NCI-H748 treated with DMSO at 0.1 percent for 48 hours (cell line): ENCODE measurements at regions not wholly inside any gene's neighbourhood (a gene's known extent, or its start where the extent isn't known, plus 50 kb on each side); places are given as distances from the start of the nearest gene placed in this dataset.

Experiments
- DNase-seq: peaks from one replicate; lab custom pipeline; 2025; lab: John Stamatoyannopoulos, UW

DNA sequence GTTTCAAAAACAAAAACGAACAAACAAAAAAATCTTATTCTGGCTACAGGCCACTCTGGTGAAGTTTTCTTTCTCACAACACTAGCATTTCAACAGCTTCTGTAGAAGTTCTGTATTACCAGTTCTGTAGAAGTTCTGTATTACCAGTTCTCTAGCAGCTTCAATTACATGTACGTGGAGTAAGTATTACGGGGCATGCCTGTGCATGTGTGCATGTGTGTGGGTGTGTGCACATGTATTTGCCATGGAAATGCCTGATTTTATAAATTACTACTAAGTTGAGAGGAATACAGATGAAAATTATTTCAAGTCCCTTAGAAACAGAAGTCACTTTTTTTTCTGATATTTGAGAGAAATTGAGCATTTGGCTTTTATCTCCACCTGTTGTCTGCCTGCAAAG, 414.2 kb downstream of the FOXO1 start:
- DNase-seq: no peak

DNA sequence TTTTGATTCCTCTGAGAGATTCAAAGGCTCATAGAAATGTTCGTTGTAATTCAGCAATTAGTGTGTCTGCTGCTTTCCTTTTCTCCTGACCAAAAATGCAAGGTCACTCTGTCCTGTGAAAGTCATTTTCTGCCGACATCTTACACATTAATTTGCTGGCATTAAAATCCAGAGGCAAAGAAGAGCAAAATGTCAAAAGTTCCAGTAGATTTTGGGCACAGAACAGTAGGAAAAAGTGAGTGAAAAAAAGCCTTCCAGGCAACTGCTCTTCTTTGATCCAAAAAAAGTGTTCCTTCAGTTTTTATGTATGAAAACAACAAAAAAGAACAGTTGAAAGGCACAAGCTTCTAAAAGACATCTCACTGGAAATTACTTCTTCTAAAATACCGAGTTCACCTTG, 413.8 kb downstream of the FOXO1 start:
- no peak for DNase-seq

DNA sequence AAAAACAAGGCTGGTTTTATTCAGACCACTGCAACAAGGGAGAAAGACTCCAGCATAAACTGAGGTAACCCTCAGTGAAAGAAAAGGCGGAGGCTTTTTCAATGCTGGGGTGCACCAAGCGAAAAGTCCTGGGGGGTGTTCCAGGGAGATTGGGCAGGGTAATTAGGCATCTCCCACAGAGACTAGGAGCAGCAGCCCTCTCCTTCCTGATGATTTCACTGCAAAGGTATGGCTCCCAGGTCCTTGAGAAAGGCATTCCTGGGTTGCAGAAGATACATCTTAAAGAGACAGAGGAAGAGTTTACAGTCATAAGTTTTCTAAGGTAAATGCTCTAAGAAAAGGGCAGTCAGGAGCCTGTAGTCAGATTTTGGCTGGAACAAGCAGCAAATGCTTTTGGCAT, 412.0 kb downstream of the FOXO1 start:
- DNase-seq: no peak

DNA sequence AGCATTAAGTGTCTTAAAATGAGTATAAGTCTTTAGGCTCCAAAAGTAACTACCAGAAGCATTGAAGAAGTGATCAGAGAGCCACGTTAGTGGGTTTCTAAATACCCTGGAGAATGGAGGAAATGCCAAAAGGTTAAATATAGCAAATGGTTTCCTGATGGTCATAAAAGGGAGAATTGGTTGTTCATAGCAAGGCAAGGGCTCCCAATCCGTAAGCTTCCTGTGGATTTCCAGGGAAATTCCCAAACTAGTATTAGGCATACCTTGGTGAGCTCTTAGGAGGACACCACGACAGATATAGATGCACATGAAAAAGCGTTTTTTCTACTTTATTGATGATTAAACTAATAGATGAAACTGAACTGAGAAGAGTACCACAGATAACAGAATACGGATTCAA, 410.9 kb downstream of the FOXO1 start:
- no peak for DNase-seq

DNA sequence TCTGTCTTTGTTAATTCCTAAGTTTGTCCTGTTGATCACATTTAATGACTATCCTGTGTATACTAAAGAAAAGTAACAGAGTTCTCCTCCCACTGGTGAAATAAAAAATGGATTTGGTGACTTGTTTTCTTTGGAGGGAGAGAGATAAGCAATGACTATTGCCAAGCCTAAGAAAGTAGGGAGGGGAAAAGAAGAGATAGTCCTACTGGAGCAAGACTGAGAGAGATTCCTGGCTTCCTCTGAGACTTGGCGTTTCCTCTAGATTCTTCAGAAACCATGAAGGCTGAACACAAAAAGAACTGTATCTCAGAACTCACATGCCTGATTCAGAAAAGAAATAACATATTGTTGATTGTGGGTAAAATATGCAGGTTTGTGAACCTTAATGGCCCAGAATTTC, 406.5 kb downstream of the FOXO1 start:
- no peak for DNase-seq

DNA sequence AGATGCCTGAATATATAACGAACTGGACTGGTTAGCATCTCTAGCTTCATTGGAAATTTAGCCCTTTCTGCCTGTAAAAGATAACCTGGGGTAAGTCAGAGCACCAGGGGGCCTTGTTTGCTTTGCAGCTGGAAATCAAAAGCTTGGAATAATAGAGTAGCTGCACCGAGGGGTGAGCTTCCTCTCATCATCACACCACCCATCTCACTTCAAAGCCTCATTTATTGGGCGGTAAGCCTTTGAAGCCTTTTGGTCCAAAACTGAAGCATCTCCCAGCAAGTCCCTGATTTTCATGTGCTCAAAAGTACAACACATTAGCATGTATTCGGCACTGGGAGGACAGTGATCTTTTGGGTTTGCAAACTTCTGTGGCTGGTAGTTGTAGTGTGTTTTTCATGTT, 405.1 kb downstream of the FOXO1 start:
- no peak for DNase-seq

DNA sequence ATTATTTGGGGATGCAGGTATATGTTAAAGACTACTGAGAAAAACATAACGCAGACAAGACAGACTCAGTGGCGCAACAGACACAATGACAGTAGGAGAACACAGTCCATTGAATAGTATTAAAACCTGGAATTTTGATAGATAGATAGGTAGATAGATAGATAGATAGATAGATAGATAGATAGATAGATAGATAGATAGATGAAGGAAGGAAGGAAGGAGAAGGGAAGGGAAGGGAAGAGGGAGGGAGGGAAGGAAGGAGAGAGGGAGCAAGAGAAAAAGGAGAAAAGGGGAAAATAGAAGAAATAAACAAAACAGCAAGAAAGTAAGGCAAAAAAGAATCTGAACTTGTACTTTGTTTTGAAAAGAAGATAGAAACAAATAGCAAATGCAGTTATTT, 404.5 kb downstream of the FOXO1 start:
- DNase-seq: no peak

DNA sequence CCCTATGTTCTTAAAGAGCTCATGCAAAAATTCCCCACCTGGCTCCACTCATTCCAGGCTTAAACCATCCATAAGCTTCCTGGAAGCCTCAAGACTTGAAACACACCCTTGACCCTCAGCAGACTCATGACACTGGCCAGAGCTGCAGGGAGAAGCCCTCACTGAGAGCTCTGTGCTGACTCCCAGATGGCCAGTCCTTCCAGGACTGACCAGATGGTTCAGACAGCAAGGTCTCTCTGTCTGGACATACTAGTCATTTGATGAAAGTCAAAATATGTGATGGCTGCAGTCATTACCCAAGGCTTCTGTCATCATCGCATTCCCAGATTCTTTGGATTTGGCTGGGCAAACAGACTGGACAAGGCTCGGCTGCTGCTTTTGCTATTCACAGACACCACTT, 397.4 kb downstream of the FOXO1 start:
- DNase-seq: no peak

DNA sequence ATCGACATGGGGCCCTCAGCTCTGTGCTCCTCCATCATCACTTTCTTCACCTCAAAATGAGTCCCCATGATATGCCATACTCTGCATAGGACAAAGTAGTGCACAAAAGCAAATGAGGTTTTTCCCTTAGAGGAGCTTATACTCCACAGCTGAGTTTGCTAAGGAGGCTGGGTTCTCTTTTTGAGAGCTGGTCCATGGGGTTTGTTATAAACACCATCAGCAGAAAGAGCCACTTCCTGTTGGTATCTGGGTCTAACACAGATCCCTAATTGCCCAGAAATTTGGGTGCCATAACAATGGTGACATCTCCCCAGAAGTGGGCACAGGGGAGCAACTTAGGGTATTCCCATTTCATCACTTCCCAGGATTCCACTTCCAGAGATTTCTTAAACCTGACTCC, 395.7 kb downstream of the FOXO1 start:
- DNase-seq: no peak

DNA sequence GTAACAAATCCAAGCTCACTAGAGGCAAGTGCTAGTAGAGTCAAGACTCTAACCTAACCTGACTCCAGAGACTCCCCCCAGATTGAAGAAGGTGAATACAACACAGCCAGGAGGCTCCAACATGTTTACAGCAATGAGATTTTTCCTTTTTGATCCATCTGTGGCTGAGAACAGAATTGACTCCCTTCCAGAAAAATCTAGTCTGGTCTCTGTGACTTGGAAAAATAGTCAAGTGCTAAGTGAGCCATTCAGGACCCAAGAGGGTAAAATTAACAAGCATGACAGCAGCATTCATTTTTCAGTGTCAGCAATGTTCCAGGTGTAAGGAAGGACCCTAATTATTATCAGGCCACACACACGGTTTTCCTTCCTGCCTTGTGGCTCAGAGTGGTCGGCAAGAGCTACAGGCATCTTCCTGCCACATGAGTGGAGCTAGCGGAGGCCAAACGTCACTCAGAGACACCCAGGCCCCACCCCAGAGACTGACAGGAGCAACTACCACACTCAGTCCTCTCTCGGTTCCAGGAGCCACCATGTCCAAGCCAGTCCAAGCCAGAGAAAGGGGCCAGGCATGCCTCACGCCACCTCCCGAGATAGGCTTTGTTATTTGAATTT, 395.1 kb downstream of the FOXO1 start:
- DNase-seq: no peak

DNA sequence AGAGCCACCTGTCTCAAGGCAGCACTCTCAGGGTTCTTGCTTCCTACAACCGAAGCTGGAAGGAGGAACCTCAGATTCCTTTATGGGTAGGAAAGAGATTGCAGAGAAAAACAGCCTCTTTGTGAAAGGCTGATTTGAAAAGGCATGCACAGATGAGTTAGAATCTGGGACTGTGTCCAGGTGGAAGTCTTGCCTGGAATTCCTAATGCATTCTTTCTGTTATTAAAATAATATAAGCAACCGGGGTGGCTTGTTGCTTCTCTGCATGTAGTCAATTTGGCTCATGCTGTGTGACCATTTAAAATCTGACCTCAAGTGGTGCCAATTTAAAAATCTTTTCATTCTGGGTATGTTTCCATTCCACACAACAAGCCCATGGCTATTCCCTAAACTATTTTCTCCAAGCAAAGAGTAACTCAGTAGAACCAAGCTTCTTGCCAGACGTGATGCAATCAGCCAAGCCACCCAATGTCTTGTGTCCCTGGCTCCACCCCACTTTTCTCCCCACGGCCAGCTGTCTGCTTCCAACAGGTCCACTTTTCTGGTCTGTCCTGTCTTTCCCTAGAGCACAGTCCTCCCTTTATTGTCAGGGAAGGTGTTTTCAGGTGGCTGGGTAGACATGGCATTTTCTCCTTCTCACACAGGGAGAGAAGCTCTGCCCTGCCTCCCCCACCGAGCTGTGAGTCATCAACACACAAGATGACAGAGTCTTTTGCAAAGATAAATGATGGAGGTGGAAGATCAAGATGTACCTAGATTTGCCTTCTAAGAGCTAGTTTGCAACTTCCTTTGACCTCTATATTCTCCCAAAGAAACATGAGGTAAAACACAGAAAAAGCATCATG, 394.3 kb downstream of the FOXO1 start:
- DNase-seq: no peak

DNA sequence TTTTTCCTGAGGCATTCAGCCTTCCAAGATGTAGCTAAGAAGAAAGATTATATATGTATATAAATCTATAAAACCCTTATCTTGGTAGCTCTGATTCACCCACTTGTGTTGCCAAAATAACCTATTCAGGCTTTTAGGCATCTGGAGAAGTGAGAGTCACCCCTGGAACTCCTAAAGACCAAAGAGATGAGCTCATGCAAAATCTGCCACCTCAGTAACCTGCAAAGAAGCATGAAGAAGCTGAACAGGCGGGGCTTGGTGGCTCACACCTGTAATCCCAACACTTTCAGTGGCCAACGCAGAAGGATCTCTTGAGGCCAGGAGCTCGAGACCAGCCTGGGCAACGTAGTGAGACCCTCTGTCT, 393.7 kb downstream of the FOXO1 start:
- DNase-seq: no peak

DNA sequence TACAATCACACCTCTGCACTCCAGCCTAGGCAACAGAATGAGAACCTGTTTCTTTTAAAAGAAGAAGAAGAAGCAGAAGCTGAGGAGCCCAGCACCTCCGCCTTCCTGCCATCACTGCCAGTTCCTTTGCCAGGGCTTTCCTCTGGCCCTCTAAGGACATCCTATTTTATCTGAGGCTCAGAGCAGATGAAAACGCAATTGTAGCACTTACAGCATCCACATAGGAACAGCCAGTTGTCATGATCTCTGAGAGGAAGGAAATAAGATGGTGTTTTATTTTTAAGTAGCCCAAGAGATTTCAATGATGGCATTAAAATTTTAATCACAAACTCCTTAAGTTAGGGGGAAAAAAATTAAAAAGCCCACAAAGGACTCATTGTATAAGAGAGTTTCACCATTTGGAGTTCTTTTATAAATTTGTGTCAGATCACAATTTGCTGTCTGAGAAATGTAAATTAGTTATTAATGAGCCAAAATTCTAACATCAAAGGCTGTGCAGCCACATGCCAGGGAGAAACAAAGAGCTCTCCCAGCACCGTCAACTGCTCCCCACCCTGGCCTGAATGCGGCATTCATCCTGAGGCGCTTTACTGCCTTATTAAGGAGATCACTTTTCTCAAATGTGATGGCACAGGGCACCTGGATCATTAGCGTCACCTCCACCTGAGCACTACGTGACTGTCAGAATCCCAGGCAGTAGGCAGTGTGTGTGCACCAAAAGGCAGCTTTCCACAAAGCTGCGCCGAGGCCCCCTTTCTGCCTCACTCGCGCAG, 393.0 kb downstream of the FOXO1 start:
- DNase-seq: no peak

DNA sequence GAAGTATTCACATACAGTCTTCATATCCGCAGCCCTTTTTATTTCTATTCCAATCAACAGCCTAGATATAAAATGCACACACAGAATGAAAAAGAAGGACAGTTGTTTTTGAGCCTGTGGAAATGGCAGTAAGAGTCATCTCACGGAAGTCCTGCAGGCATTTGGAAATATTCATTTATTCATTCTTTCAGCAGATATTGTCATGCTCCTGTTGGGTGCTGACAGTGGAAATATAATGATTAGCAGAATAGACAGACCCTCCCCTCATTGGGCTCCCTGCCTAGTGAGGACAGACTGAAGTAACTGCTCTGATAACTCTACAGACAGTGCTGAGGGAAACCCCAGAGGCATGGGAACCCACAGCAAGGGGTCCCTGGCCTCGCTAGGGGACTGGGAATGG, 392.3 kb downstream of the FOXO1 start:
- DNase-seq: no peak

DNA sequence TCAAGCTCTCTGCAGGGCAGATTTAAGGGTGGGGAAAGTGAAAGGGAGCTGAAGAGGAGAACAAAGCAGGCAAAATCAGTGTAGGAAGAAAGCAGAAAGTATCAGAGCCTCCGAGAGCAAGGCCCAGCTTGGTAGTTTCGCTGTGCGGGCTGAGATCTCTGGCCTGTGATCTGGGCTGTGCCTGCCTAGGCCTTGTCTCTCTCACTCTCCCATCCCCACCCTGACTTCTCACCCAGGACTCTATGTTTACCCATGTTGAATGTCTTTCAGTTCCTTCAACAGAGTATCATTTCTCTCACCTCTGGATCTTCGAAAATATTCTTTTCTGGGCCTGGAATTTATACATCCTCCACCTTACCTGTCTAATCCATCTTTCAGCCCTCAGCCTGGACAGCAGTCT, 391.3 kb downstream of the FOXO1 start:
- DNase-seq: no peak

DNA sequence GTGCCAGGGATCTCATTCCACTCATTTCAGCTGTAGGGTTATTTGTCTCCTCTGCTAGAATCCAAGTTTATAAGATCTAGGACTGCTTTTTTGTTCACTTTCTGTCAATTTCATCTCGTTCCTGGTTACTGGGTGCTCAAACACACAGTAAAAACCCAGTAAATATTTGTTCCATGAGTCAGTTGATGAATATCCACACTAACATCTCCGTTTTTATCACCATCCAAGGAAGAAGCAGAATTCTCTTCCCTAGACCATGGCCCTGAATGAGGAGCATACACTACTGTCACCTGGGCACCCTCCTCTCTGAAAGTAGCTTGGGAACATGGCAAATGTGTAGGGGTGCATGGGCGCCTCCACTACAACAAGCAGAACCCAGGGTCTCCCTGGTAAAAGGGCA, 390.8 kb downstream of the FOXO1 start:
- no peak for DNase-seq

DNA sequence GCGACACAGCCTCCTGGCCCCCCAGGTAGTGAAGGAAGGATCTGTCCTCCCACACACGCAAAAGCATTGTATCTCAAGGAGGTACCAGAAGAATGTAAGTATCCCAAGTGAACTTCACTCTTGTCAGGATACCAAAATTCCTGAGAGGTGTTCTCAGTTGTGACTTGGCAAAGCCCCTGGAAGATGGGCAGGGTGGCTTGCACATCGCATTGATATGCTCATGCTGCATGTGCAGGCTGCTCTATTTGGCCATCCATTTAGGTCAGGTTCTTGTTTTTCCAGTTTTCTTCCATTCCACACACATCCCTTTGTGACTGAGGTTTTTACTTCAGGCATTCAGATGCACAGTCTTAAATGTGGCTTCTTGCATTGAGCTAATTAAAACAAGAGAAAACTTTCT, 382.8 kb downstream of the FOXO1 start:
- DNase-seq: no peak

DNA sequence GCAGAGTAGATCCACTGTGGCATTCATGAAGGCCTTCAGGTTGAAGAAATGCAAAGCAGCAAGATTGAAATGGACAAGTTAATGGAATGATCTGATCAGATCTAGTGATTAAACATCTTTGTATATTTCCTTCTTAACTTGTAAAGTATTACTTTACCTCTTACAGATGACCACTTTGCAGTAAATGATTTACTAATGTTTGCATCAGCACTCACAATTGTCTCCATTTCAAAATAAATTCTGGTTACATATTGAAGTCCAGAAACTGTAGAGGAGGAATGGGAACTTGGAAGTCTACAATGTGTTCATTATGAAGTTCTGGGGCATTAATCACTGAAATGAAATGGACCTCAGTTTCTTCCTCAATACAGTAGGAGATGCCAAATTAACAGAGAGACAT, 380.8 kb downstream of the FOXO1 start:
- DNase-seq: no peak

DNA sequence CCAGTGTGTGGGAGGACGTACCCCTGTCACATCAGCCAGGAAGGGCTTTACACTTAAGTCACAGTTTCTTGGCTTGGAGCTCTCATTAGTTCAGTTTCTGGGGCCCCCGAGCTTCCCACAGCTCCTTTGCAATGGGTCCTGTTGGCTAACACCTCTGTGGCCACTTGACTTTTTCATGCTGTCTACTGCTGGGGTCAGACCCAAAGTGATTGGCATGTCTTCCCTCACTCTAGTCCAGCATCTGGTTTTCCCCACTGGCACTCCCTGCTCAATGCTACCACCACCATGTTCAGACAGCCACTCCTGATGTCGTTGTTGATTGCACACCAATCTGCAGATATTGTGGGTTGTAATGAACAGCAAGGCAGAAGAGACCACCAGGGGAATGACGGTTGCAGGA, 379.0 kb downstream of the FOXO1 start:
- DNase-seq: no peak

DNA sequence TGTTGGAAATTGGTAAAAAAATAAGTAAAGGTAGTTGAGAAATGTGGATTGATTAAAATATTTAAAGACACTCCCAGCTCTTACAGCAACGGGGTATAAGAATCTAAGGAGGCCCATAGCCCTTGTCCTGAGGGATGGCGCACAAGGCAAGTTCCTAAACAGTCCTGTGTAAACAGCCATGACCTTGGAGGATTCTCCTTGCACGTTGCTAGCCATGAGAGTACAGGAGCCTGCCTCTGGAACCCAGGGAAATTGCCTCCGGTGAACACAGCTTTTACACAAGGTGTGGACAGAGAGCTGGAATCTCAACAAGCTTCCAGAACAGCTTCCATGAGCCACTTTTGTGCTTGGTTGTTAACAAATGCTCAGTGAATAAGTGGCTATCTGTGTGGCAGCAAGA, 378.2 kb downstream of the FOXO1 start:
- DNase-seq: no peak

DNA sequence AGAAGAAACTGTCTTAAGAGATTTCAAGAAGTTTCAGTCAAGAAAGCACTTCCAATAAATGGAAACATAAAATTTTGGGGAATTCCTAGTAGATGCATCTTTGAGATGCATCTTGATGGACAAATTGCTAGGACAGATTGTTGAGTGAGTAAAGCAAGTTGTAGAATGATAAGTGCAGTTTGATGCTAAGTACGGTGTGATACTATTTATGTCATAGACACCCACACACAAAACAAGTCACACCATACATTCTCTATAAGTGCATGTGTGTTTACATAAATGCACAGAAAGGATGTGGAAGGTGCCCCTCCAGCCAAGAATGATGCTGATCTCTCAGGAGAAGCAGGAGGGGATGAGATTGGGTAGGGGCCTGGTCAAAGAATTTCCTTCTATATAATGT, 375.7 kb downstream of the FOXO1 start:
- DNase-seq: no peak

DNA sequence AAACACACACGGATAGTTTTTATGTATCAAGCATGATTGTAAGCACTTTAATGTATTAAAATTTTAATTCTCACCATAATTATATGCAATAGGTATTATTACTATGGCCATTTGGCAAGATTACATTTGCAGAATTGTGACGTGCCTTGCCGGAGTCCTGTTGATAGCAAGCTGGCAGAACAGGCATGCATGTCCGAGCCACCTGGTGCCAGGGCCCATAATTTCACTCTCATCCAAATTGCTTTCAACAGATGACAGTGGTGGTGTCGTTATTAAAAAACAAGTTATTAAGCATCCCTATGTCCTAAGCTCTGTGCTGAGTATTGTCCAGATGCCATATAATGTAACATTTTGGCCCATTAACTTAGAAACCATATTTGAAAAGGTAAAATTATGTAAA, 374.3 kb downstream of the FOXO1 start:
- DNase-seq: no peak

DNA sequence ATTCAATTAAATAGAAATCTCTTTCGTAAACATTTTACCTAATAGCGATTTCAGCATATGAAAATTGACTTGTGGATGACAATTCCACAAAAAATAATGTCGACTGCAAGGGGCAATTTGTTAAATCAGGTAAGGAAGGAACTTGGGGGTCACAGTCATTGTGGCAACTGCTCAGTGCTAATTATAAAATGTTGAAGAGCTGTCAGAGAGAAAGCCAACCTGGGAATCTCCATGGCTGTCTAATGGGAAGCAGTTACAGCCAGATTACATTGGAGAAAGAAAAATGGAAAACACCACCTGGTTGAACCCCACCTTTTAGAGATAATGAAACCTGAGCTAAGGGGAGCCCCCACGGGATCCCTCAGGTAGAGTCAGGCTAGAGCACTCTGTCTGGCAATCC, 373.9 kb downstream of the FOXO1 start:
- no peak for DNase-seq
